Superior temporal gyrus (tissue), 1 donor: ENCODE measurements at regions not wholly inside any gene's neighbourhood (a gene's known extent, or its start where the extent isn't known, plus 50 kb on each side); places are given as distances from the start of the nearest gene placed in this dataset.
A peak's percentile ranks its signal among the peaks of the same experiment; 100 is the strongest.

ENCODE experiments used
- DNase-seq: peaks from one replicate; pipeline ENCODE4 v3.0.0-alpha.2; 2016; ENCODE audit errors: extremely low spot score

GRCh38 chr2:183284606-183285005, 160.4 kb downstream of the NUP35 start:
- no peak for DNase-seq

- DNase-seq, result no peak
Measured at GRCh38 chr2:183291436-183291835, 167.2 kb downstream of the NUP35 start.

- DNase-seq, result no peak
Measured at GRCh38 chr2:183292028-183292427, 167.8 kb downstream of the NUP35 start.

GRCh38 chr2:183339311-183339710, 215.1 kb downstream of the NUP35 start:
- no peak for DNase-seq

GRCh38 chr2:183341057-183341456, 216.8 kb downstream of the NUP35 start:
- no peak for DNase-seq

GRCh38 chr2:183347969-183348368, 223.7 kb downstream of the NUP35 start:
- DNase-seq, result no peak

GRCh38 chr2:183348492-183348891, 224.2 kb downstream of the NUP35 start:
- no peak for DNase-seq

GRCh38 chr2:183349091-183349490, 224.8 kb downstream of the NUP35 start:
- DNase-seq, result peak; percentile 77

GRCh38 chr2:183359867-183360266, 235.6 kb downstream of the NUP35 start:
- DNase-seq, result no peak

- DNase-seq, result no peak
Measured at GRCh38 chr2:183371545-183371944, 247.3 kb downstream of the NUP35 start.

GRCh38 chr2:183375821-183376220, 251.6 kb downstream of the NUP35 start:
- no peak for DNase-seq

- no peak for DNase-seq
Measured at GRCh38 chr2:183383854-183384253, 259.6 kb downstream of the NUP35 start.

GRCh38 chr2:183389546-183390080, 265.4 kb downstream of the NUP35 start:
- DNase-seq, result no peak

- DNase-seq, result no peak
Measured at GRCh38 chr2:183390109-183390508, 265.9 kb downstream of the NUP35 start.

GRCh38 chr2:183404392-183404791, 280.1 kb downstream of the NUP35 start:
- no peak for DNase-seq

- DNase-seq, result no peak
Measured at GRCh38 chr2:183408562-183408961, 284.3 kb downstream of the NUP35 start.

GRCh38 chr2:183409662-183410061, 285.4 kb downstream of the NUP35 start:
- no peak for DNase-seq

GRCh38 chr2:183416753-183417152, 292.5 kb downstream of the NUP35 start:
- DNase-seq, result no peak

- DNase-seq, result no peak
Measured at GRCh38 chr2:183426825-183427224, 302.6 kb downstream of the NUP35 start.

GRCh38 chr2:183427558-183427957, 303.3 kb downstream of the NUP35 start:
- no peak for DNase-seq

- DNase-seq, result no peak
Measured at GRCh38 chr2:183428881-183429280, 304.6 kb downstream of the NUP35 start.

- DNase-seq, result no peak
Measured at GRCh38 chr2:183438541-183438940, 314.3 kb downstream of the NUP35 start.

GRCh38 chr2:183455056-183455455, 330.8 kb downstream of the NUP35 start:
- DNase-seq, result peak; percentile 38

GRCh38 chr2:183456177-183456576, 331.9 kb downstream of the NUP35 start:
- no peak for DNase-seq
